GM19025 (cell line): ENCODE measurements at regions not wholly inside any gene's neighbourhood (a gene's known extent, or its start where the extent isn't known, plus 50 kb on each side); places are given as distances from the start of the nearest gene placed in this dataset.
"Not testable (repeated sequence)": the region's sequence is repeated elsewhere in the genome, so short reads cannot be mapped to it uniquely, and the experiment has no call there.

Experiments used
- ATAC-seq: cut with Tn5 transposase; IDR thresholded peaks from one replicate; pipeline ENCODE4 v1.9.1; 2021; ENCODE audit warnings: mild to moderate bottlenecking, low read depth, moderate library complexity; ENCODE audit not compliant: unreplicated experiment

- ATAC-seq: no peak
These were observed 1039.1 kb upstream of the INTU start for GRCh38 chr4:126593626-126594025.

GRCh38 chr4:126595643-126596042 lies 1037.1 kb upstream of the INTU start:
- ATAC-seq: no peak

- no peak for ATAC-seq
These were observed 1033.0 kb upstream of the INTU start for GRCh38 chr4:126599746-126600145.

- ATAC-seq: no peak
These were observed 1029.5 kb upstream of the INTU start for GRCh38 chr4:126603210-126603609.

- ATAC-seq: no peak
These were observed 1028.9 kb upstream of the INTU start for GRCh38 chr4:126603825-126604224.

GRCh38 chr4:126604268-126604867 lies 1028.4 kb upstream of the INTU start:
- no peak for ATAC-seq

GRCh38 chr4:126610933-126611332 lies 1021.8 kb upstream of the INTU start:
- ATAC-seq: no peak

GRCh38 chr4:126611900-126612299 lies 1020.9 kb upstream of the INTU start:
- ATAC-seq: no peak

- no peak for ATAC-seq
These were observed 1018.4 kb upstream of the INTU start for GRCh38 chr4:126614356-126614855.

- ATAC-seq: no peak
These were observed 1016.0 kb upstream of the INTU start for GRCh38 chr4:126616795-126617194.

- no peak for ATAC-seq
These were observed 1005.5 kb upstream of the INTU start for GRCh38 chr4:126627255-126627654.

GRCh38 chr4:126628933-126629332 lies 1003.8 kb upstream of the INTU start:
- no peak for ATAC-seq

GRCh38 chr4:126630230-126630629 lies 1002.5 kb upstream of the INTU start:
- no peak for ATAC-seq

- ATAC-seq: no peak
These were observed 999.5 kb upstream of the INTU start for GRCh38 chr4:126633306-126633705.

GRCh38 chr4:126637706-126638105 lies 995.1 kb upstream of the INTU start:
- ATAC-seq: no peak

GRCh38 chr4:126647320-126647719 lies 985.4 kb upstream of the INTU start:
- ATAC-seq: no peak

GRCh38 chr4:126647756-126648397 lies 984.9 kb upstream of the INTU start:
- no peak for ATAC-seq

- no peak for ATAC-seq
These were observed 974.3 kb upstream of the INTU start for GRCh38 chr4:126658411-126658810.

GRCh38 chr4:126661194-126661593 lies 971.6 kb upstream of the INTU start:
- ATAC-seq: no peak

- ATAC-seq: no peak
These were observed 967.9 kb upstream of the INTU start for GRCh38 chr4:126664839-126665238.

- ATAC-seq: not testable (repeated sequence)
These were observed 962.7 kb upstream of the INTU start for GRCh38 chr4:126670038-126670437.

GRCh38 chr4:126678618-126679017 lies 954.1 kb upstream of the INTU start:
- ATAC-seq: no peak
